HTR-8/SVneo (cell line): ENCODE measurements at regions not wholly inside any gene's neighbourhood (a gene's known extent, or its start where the extent isn't known, plus 50 kb on each side); places are given as distances from the start of the nearest gene placed in this dataset.
"Not testable (repeated sequence)": the region's sequence is repeated elsewhere in the genome, so short reads cannot be mapped to it uniquely, and the experiment has no call there.

Source experiments
- DNase-seq: peaks from one replicate; pipeline ENCODE4 v3.0.0; 2011; ENCODE audit warnings: low spot score, mixed read lengths; ENCODE audit not compliant: insufficient read length
- FAIRE-seq: peaks from 2 replicates; lab custom pipeline; 2011; peaks lifted over from hg19 to GRCh38; lab: Jason Lieb, UNC

DNA sequence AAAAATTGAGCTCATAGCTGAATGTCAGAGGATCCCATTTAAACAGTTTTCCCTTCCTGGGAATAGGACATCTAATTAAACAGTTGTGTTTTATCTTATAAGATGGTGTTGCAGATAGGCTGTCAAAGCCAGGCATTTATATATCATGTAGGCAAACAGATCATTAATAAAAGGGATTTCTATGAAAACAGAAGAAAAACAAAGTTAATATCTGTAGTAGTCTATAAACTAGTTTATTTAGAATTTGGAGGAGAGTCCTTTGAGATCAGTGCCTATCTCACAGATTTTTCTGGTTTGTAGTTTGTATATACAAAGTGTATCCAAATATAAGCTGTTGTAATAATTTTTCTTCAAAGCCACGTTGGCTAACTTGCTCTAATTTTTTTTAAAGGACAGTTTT is 1738.2 kb upstream of the PIK3C3 start:
- no peak for FAIRE-seq
- no peak for DNase-seq

DNA sequence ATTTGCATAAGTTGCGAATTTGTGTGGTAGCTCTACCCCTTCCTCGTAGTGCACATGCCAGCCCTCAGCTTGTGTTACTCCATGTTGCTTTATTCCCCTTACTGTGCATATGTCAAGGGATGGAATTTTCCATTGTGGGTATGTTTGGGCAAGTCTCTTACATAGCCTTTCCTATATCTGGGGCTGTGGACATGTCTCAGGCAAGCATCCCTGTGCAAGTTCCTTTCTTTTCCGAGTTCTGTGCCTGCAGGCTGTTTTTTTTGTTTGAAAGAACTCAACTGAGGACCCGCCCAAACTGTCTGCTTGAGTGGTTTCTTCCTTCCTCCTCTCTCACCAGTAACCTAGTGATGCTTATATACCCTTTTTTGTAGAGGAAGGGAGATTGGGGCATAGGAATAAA is 1739.1 kb upstream of the PIK3C3 start:
- DNase-seq (no peak), FAIRE-seq (no peak)

DNA sequence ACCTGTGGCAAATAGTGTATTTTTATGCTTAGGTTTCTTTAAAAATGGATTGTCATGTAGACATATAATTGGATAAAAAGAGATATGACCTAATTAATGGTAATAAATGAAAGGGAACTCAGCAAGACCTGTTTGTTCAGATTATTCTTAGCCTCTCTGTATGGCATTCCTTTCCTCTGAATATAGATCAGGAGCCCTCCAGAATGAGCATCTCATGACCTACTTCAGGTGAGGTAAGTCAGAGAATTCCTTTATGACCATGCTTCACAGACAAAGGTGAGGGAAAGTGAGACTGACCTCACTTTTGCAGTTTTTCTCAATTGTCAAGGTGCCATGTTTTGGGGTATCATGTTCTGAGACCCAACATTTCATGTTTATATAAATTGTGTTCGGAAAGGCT is 1744.3 kb upstream of the PIK3C3 start:
- DNase-seq (no peak), FAIRE-seq (no peak)

DNA sequence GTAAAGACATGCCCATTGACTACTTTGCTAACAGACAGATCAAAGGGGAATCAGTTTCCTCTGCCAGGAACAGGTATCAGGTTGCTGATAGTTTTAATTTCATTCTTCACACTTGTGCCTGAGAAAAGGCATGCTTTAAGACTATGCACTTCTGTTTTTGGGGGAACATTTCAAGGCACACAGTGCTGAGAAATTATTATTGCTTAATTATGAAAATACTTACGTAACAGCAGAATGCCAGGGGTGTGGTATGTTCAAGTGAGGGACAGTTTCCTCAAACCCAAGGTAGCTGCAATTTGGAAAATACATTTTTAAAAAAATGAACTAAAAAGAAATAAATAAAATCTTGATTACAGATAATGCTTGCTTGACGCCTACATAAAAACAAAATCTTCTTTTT is 1746.1 kb upstream of the PIK3C3 start:
- FAIRE-seq (no peak), DNase-seq (no peak)

DNA sequence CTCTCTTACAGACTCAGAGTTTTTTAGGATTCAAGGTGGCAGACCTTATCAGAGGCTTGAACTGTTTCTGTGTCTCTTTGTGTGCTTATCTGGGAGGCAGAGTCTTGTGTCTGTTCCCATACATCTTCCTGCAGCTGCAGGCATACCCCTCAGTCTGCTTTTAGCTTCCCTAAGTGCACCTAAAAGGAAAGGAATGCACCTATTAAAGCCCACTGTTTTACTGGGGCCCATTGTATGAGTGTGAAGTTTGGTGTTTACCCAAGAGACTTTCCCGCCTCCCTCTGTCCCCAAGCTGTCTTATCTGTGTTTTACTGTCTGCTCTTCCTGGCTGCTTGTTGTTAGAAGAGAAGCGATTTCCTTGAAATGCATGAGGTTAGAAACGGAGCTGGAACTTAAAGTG is 1757.3 kb upstream of the PIK3C3 start:
- DNase-seq (no peak), FAIRE-seq (no peak)

DNA sequence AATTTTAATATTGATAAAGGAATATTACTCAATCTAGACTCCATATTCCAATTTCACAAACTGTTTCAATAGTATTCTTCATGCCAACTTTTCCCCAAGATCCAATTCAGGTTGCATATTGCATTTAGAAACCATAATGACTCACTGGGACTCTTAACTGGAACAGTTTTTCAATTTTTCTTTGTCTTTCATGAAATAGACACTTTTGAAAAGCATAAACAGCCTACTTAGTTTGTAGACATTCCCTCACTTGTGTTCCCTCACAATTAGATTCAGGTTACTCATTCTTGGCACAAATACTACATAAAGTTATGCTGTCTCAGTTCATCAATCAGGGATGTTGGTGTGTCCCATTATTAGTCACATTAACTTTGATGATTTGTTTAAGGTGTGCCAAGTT is 1768.4 kb upstream of the PIK3C3 start:
- FAIRE-seq (no peak), DNase-seq (no peak)

DNA sequence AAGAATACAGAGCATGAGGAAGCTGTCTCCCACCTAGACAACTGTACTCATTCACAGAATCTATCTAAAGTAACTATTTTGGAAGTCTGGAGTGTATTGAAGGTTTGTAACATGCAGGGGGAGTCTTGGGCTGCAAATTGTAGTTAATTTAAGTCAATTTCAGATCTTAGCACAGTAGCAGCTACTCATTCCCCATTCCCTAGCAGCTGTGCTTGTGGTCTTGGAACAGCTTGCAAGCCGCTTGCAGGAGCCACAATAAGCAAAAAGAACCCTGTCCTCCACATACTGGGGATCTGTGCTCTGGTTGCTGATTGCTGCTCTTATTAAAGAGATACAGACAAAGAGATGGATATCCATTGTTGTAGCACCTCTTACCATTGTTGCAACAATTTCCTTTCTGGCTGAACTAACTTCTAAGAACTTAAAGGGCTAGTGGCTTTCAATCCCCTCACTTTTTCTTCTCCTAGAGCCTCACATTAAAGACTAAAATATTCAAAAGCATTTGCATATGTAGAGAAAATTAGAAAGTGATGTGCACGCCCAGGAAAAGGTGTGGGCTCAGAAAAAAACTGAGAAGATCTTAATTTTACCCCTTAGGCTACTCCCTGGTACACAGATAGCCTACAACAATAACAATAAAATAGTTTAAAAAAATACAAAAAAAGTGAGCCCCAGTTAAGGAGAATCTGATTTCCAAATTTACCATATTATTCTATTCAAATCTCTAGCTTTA is 1775.1 kb upstream of the PIK3C3 start:
- DNase-seq: no peak
- no peak for FAIRE-seq

DNA sequence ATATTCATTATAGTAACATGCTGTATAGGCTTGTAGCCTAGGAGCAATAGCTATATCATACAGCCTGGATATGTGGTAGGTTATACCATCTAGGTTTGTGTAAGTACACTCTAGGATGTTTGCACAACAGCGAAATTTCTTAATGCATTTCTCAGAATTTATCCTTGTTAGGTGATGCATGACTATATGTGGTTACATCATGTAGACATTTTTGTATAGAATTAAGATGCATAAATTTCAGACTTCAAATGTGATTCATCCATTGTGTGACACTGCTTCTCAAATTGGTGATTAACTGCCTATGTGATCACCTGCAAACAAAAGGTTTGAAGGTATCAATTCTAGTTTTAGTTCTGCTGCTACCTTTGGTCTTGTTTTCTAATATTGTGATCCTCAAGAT is 1787.0 kb upstream of the PIK3C3 start:
- DNase-seq: no peak
- no peak for FAIRE-seq

DNA sequence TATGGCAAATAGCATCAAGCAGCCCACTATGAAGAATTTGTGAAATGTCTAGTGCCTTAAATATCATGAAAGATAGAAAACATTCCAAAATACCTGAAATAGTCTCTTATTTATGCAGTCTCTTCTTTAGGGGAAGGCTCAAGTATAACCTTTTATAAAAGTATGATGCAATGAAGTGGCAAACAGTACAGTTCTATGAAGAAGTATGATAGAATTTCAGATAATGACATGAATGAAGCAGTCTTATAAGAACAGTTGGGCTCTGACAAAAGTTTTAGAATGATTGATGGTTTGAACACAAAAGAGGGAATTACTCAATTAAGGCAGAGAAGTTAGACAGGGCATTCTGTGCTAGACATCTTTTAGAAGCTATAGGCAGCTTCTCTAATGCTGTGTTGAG is 1791.8 kb upstream of the PIK3C3 start:
- FAIRE-seq (no peak), DNase-seq (no peak)

DNA sequence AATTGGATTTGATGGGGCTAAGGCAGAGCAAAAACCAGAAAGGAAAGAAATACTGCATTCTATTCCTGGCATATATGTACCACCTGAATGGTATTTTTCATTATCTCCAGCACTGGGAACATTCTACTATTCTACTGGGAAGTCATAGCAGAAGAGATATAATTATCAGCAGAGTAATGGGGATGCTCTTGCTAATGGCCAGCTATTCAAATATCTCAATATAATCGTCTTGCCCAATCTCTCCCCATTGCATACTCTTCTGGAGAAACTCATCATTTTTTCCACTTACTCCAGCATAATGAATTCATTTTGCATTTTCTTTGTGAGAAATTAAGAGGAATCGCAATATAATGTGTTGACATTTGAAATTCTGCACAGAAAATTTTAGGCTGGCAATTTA is 1794.7 kb upstream of the PIK3C3 start:
- FAIRE-seq: no peak
- DNase-seq: no peak

DNA sequence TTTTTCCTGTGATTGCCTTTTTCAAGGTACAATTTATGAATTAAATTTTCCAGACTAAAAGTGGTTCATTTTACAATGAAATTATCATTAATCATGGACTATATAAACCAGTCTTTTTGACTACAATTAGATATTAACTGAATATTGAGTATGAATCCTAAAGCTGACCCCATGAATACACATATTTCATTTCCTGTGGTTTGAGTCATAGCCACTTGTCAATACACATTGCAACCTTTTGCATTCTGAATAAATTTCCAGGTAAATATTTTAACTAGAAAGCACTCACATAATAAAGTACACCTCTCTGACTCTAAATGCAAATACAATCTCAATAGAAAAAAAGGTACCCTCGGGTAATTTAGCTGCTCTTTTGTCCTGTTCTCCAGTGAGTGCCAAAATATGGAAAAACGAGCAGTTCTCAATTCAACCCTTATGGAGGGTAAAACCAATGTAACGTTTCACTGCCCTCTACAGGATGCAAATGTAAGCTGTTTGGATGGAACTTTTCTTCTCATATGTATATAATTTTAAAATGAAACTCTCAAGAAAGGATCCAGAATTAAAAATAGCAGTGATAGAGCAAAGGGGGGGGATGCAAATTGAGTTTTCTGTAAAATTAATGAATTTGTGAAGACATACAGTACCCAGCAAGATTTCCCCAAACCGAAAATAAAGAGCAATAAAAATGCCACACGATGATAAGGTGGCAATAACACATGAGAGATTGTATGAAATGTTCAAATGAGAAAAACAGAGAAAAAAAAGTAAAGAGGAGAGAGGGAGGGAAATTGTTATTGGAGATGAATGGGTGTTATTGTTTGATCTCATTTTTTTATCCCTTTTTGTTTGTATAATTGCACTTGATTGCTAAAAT is 1795.7 kb upstream of the PIK3C3 start:
- no peak for FAIRE-seq
- DNase-seq: peak; percentile 1

DNA sequence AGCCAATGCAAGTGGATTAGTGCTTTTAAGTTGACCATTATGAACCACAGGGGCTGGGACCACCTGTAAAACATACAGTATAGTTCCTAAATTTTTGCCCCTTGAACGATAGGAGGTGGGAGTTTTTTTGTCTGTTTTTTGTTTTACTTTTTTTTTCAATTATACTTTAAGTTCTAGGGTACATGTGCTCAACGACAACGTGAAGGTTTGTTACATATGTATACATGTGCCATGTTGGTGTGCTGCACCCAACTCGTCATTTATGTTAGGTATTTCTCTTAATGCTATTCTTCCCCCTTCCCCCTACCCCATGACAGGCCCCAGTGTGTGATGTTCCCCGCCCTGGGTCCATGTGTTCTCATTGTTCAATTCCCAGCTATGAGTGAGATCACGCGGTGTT is 1797.9 kb upstream of the PIK3C3 start:
- DNase-seq (no peak), FAIRE-seq (no peak)

DNA sequence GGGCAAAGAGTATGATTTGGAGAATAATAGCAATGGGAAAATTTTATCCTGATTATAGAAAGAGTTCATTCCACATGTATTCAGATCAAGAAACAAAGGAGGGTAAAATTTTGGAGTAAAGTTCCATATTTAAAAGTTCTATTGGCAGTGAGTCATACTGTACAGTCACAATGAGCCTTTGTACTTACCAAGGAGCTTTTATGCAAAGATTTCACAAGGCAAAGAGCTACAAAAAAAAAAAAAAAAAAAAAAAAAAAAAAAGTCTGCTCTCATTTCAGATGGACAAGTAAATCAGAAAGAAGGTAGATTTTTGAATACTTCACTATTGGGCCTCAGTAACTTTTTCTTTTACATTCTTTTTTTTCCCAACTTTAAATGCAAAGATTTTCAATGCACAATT is 1802.2 kb upstream of the PIK3C3 start:
- FAIRE-seq: no peak
- no peak for DNase-seq

DNA sequence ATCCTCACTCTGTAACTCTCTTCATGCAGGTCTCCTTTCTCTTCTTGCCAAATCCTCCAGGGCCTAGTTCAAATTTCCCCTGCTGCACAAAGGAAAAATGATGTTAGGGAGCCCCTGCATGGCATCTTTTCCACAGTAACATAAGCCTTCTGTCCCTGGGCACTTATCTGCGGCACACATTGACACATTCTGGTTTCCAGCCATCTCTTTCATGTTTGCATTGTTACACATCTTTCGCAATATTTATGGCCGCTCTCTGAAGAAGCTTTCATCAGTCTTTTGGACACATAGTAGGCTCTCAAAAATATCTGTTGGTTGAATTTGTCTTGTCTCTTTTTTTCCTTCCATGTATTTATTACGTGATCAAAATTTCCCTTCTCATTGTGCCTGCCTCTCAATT is 1806.1 kb upstream of the PIK3C3 start:
- DNase-seq (no peak), FAIRE-seq (no peak)

DNA sequence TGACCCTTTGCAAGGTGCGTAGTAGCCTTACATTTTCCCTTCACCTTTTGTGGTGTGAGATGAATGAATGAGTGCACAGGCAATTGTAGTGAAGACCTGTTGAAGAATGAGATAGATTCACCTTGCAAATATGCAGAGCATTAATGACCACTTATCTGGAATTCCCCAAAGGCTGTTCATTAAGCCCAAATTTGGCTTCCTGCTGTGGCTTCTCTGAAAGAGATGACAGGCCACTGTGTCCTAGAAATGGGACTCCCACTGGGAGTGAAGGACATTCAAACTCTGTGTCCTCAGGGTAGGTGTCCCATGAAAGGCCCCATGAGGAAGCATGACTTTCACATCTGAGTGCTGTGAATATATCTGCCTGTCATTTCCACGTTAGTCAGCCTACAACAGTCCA is 1821.8 kb upstream of the PIK3C3 start:
- no peak for FAIRE-seq

DNA sequence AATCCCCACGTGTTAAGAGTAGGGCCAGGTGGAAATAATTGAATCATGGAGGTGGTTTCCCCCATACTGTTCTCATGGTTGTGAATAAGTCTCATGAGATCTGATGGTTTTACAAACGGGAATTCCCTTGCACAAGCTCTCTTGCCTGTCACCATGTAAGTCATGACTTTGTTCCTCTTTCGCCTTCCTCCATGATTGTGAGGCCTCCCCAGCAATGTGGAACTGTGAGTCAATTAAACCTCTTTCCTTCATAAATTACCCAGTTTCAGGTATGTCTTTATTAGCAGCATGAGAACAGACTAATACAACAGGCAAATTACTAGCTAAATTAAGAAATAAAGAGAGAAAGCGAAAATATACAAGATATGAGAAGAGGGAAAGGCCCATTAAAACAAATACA is 1822.6 kb upstream of the PIK3C3 start:
- not testable (repeated sequence) for DNase-seq, FAIRE-seq

More for the DNA sequence above, 1821.8 kb upstream of the PIK3C3 start:
- DNase-seq: no peak

DNA sequence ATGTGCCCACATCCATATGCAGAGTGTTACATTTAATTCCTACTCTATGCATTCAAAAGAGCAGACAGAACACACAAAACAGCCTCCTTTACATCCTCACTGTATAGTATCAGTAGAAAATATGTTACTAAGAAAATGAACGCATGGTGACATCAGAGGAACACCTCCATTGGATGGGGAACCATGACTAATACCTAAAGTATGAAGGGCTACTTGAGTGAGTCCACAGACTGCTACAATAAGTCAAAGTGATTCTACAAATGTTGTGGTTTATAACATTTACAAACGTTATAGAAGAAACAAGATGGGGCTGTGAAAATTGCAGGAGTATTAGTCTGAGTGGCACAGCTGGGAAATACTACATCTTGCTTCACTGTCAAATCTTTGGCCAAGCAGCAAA is 1830.9 kb upstream of the PIK3C3 start:
- DNase-seq (no peak), FAIRE-seq (no peak)

DNA sequence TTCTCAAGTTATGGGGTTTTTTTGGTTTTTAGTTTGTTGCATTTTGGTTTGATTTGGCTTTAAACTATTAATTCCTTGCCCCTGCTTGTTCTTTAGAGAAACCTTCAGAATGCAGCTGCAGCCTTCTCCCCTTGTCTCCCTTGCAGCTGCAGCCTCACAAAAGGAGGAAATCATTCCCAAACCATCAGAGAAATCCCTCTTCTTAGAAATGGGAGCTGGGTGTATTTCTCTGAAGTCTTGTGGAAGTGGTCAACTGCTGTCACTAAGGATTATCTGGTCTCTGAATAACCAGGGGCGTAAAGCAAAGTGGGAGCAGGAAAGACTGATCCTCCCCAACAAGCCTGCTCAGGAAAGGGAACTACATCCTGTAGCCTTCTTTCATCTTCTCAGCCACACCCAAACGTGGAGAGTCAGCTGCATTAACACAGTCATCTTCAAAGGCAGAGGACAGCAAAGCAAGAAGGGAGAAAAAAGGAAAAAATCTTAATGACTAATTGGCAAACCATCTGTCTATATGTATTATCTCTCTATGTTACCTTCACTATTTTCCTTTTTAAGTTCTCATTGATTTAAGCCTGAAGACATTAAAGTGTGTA is 1834.1 kb upstream of the PIK3C3 start:
- DNase-seq: no peak
- no peak for FAIRE-seq

DNA sequence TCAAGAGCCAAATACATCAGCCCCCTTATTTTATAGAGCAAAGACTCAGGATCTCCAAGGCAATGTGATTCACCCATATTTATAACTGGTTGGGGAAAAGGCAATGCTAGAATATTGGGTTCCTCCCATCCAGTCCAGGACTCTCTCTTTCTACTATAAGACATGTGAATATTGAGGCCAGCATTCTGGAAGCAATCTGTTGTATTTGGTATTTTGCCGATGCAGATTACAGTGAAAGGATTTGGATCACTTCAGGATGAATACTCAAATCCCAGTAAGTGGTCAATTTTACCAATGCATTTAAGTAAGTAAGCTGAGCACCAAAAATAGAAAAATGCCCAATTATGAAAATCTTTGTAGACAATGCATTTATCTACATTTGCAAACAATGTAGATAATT is 1834.7 kb upstream of the PIK3C3 start:
- DNase-seq: no peak
- no peak for FAIRE-seq

DNA sequence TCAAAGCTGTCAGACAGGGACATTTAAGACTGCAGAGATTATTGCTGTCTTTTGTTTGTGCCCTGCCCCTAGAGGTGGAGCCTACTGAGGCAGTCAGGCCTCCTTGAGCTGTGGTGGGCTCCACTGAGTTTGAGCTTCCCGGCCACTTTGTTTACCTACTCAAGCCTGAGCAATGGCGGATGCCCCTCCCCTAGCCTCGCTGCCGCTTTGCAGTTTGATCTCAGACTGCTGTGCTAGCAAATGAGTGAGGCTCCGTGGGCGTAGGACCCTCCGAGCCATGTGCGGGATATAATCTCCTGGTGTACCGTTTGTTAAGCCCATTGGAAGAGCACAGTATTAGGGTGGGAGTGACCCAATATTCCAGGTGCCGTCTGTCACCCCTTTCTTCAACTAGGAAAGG is 1835.5 kb upstream of the PIK3C3 start:
- FAIRE-seq, DNase-seq: not testable (repeated sequence)

DNA sequence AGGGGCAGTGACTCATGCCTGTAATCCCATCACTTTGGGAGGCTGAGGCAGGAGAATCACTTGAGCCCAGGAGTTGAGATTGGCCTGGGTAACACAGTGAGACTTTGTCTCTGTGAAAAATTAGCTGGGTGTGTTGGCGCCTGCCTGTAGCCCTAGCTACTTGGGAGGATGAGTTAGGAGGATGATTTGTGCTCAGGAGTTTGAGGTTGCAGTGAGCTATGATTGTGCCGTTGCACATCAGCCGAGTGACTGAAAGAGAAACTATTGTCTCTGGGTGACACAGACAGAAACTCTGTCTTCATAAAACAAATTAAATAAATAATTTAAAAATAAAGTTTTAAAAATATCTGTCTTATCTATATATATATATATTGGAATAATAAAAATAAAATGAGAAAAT is 1844.6 kb upstream of the PIK3C3 start:
- FAIRE-seq: no peak
- no peak for DNase-seq
